ENCODE measurements at regions not wholly inside any gene's neighbourhood (a gene's known extent, or its start where the extent isn't known, plus 50 kb on each side); places are given as distances from the start of the nearest gene placed in this dataset.

GRCh38 chr9:90442723-90443122 is 199.9 kb downstream of the DIRAS2 start:
- TF ChIP-seq CTCF (IDR thresholded peaks at IDR 0.05) (no peak), POLR2AphosphoS5 (IDR thresholded peaks at IDR 0.05) (no peak), POLR2A (IDR thresholded peaks at IDR 0.05) (no peak), EP300 (IDR thresholded peaks at IDR 0.05) (no peak)
- 34 to 40% methylated on average over 5 of the region's 5 CpGs for WGBS, 2 donors (ENCODE audit: low coverage in 1 of 2)

DNA sequence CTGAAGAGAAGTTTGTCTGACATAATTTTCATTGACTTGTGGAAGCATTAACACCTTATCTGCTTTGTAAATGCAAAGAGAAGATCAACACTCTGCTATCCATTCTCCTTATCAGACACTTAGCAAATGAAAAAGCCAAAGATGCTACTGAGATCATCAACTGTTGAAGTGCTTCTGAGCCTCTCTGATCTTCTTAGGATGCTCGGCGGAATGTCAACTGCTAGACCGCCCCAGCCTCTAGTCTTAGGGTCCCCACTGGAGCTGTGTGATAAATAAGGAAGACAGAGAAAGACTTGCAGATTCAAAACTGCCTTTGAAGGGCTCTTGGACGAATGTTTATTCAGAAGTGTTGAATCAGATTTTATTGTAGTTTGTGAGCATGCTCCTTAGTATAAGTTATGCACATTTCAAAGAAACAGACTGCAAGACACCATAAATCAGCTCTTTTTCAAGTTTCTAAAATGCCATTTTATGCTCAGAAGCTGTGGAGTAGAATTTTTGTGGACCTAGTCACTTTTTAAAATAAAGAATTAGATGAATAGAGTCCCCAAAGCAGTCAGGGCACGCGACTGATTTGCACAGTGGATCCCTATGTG is 197.9 kb downstream of the DIRAS2 start:
- H3K36me3 ChIP-seq: no peaks in the 10 kb centered on the region
- peaks cover 52% of the 10 kb centered on the region for H3K27me3 ChIP-seq
- no peak overlapping the region for H3K27ac ChIP-seq
- no peak for TF ChIP-seq EP300 (IDR thresholded peaks at IDR 0.05)
- TF ChIP-seq POLR2A (IDR thresholded peaks at IDR 0.05): no peak
- no peak for TF ChIP-seq POLR2AphosphoS5 (IDR thresholded peaks at IDR 0.05)
- TF ChIP-seq CTCF (IDR thresholded peaks at IDR 0.05): no peak
- no peak overlapping the region for H3K4me3 ChIP-seq
- no peaks in the 10 kb centered on the region for H3K4me1 ChIP-seq
- no peak for ATAC-seq
- WGBS, 2 donors (ENCODE audit: low coverage in 1 of 2): 70 to 84% methylated on average over 4 to 6 of the region's 6 CpGs
- peaks cover 0 to 3% (median 0%) of the 10 kb centered on the region in 3 donors for H3K9me3 ChIP-seq

More at GRCh38 chr9:90442723-90443122, 199.9 kb downstream of the DIRAS2 start:
- H3K4me3 ChIP-seq: no peak overlapping the region
- ATAC-seq: no peak
- H3K27me3 ChIP-seq: peaks cover 43% of the 10 kb centered on the region
- no peaks in the 10 kb centered on the region for H3K36me3 ChIP-seq
- peaks cover 0 to 17% (median 0%) of the 10 kb centered on the region in 3 donors for H3K9me3 ChIP-seq
- no peak overlapping the region for H3K27ac ChIP-seq
- no peaks in the 10 kb centered on the region for H3K4me1 ChIP-seq

DNA sequence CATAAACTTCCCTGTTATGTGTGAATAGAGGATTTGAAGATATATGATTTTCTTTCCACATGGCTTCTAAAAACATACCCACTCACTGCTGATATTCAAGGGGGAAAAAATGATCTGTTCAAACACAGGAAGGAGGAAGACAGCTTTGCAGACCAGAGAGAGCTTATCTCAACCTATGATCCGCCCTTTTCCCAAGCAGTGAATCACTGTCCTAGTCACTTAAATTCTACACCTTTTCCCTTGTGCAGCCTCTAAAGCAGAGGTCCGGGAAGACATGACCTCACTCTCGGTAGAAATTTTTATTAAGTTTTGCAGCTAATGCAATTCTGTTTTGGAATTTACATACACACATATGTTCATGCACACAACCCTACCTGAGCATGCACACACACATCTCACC is 197.2 kb downstream of the DIRAS2 start:
- no peak for ATAC-seq

GRCh38 chr9:90446200-90446948 is 196.2 kb downstream of the DIRAS2 start:
- Histone ChIP-seq H3K36me3 (no peaks in the 10 kb centered on the region), H3K4me3 (no peak overlapping the region), H3K27me3 (peaks cover 45% of the 10 kb centered on the region), H3K27ac (no peak overlapping the region), H3K9me3 (no peaks in the 10 kb centered on the region), H3K4me1 (no peaks in the 10 kb centered on the region)
- no peak for ATAC-seq
- WGBS, 2 donors (ENCODE audit: low coverage in 1 of 2): 58 to 70% methylated on average over 5 to 7 of the region's 7 CpGs
- TF ChIP-seq POLR2A (IDR thresholded peaks at IDR 0.05) (no peak), CTCF (IDR thresholded peaks at IDR 0.05) (no peak), POLR2AphosphoS5 (IDR thresholded peaks at IDR 0.05) (no peak), EP300 (IDR thresholded peaks at IDR 0.05) (no peak)

More for the DNA sequence above, 197.2 kb downstream of the DIRAS2 start:
- WGBS, 2 donors (ENCODE audit: low coverage in 1 of 2): 58 to 86% methylated on average over 3 of the region's 3 CpGs
- Histone ChIP-seq H3K4me3 (no peak overlapping the region), H3K27ac (no peak overlapping the region), H3K4me1 (no peaks in the 10 kb centered on the region), H3K9me3 (no peaks in the 10 kb centered on the region), H3K27me3 (peaks cover 52% of the 10 kb centered on the region), H3K36me3 (no peaks in the 10 kb centered on the region)
- TF ChIP-seq EP300 (IDR thresholded peaks at IDR 0.05) (no peak), POLR2AphosphoS5 (IDR thresholded peaks at IDR 0.05) (no peak), CTCF (IDR thresholded peaks at IDR 0.05) (no peak), POLR2A (IDR thresholded peaks at IDR 0.05) (no peak)

DNA sequence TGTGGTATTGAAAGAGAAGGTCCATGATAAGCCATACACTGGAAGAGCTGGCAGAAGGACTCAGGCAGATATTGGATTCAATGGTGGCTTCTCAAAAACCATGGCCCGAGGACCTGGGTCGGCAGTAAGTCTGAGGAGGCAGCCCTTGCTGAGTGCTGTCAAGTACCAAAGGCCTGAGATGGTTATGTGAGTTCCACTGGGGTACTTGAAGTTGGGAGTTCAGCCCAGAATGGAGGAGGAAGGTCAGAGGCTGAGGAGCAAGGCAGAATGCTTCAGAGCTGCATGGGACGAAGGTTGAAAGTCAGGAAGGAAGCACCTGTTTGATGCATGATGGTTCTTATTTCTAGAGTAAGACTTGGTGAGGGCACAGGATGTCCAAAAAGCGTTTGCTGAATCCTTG is 194.9 kb downstream of the DIRAS2 start:
- peaks cover 45% of the 10 kb centered on the region for H3K27me3 ChIP-seq
- TF ChIP-seq EP300 (IDR thresholded peaks at IDR 0.05) (no peak), CTCF (IDR thresholded peaks at IDR 0.05) (no peak), POLR2AphosphoS5 (IDR thresholded peaks at IDR 0.05) (no peak), POLR2A (IDR thresholded peaks at IDR 0.05) (no peak)
- peaks cover 0 to under 1% (median 0%) of the 10 kb centered on the region in 3 donors for H3K9me3 ChIP-seq
- WGBS, 2 donors (ENCODE audit: low coverage in 1 of 2): 67 to 84% methylated on average over 2 to 4 of the region's 4 CpGs
- no peaks in the 10 kb centered on the region for H3K4me1 ChIP-seq
- ATAC-seq: no peak
- H3K27ac ChIP-seq: no peak overlapping the region
- no peak overlapping the region for H3K4me3 ChIP-seq
- no peaks in the 10 kb centered on the region for H3K36me3 ChIP-seq

Data from gastroesophageal sphincter (tissue), 4 donors.